Body of pancreas (tissue), 4 donors: ENCODE measurements at regions not wholly inside any gene's neighbourhood (a gene's known extent, or its start where the extent isn't known, plus 50 kb on each side); places are given as distances from the start of the nearest gene placed in this dataset.

ENCODE experiments used
- POLR2A ChIP-seq, 3 donors: fragments of 450-650 bp; IDR thresholded peaks; one replicate each; pipeline ENCODE4 v1.6.1; 2016; ENCODE audit warnings: antibody characterized with exemption in 3 of 3, mild to moderate bottlenecking in 2 of 3
- TF ChIP-seq, protein P1 (sequence below), 7 experiments: fragments of 450-650 bp in 4 of 7; fragments of 200-600 bp in 3 of 7; sonication (generic) in 3 of 7; IDR thresholded peaks; one replicate each; pipeline ENCODE4 v1.5.1; 2016 to 2019; ENCODE audit warnings: antibody characterized with exemption in 7 of 7

DNA sequence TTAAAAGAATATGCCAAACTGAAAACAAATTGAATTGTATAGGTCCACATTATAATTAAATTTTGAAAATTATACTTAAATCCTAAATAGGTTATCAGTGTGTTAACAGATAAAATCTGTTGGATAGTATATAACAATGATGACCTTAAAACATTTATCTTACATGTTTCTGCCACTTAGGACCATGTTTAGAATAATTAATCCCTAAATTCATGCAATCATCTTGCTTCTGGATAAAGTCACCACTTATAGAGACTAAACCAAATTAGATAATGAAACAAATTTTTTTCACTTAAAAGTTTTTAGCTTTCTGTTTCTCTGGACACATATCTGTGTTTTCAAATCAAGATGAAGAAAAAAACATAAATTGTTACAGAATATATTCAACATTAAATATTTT is 511.7 kb upstream of the MIR17HG start:
- TF ChIP-seq, protein P1, sequence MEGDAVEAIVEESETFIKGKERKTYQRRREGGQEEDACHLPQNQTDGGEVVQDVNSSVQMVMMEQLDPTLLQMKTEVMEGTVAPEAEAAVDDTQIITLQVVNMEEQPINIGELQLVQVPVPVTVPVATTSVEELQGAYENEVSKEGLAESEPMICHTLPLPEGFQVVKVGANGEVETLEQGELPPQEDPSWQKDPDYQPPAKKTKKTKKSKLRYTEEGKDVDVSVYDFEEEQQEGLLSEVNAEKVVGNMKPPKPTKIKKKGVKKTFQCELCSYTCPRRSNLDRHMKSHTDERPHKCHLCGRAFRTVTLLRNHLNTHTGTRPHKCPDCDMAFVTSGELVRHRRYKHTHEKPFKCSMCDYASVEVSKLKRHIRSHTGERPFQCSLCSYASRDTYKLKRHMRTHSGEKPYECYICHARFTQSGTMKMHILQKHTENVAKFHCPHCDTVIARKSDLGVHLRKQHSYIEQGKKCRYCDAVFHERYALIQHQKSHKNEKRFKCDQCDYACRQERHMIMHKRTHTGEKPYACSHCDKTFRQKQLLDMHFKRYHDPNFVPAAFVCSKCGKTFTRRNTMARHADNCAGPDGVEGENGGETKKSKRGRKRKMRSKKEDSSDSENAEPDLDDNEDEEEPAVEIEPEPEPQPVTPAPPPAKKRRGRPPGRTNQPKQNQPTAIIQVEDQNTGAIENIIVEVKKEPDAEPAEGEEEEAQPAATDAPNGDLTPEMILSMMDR (IDR thresholded peaks at IDR 0.05): no peak
- TF ChIP-seq POLR2A (IDR thresholded peaks at IDR 0.05): no peak
